Keratinocyte (primary cell): ENCODE measurements at regions not wholly inside any gene's neighbourhood (a gene's known extent, or its start where the extent isn't known, plus 50 kb on each side); places are given as distances from the start of the nearest gene placed in this dataset.

Experiments used
- DNase-seq: peaks from one replicate; pipeline ENCODE4 v3.0.0-alpha.2; 2011; ENCODE audit warnings: low read depth, missing footprints, low spot score
- FAIRE-seq: peaks from 2 replicates; lab custom pipeline; 2011; peaks lifted over from hg19 to GRCh38; lab: Jason Lieb, UNC
- H2AFZ ChIP-seq: 2 replicates; pipeline ENCODE4 v1.6.0; 2012; ENCODE audit warnings: low read length, control low read depth, inconsistent platforms; ENCODE audit not compliant: control insufficient read depth
- H3K27ac ChIP-seq: 2 replicates; pipeline ENCODE4 v1.5.1; 2011; ENCODE audit warnings: low read length; ENCODE audit not compliant: control insufficient read depth, insufficient read depth
- H3K27me3 ChIP-seq: 3 replicates; pipeline ENCODE4 v1.6.0; 2011; ENCODE audit warnings: low read length; ENCODE audit not compliant: control insufficient read depth, insufficient read depth; ENCODE audit errors: extremely low read depth
- H3K36me3 ChIP-seq, 2 experiments: 2 replicates in 1 of 2; 3 replicates in 1 of 2; pipeline ENCODE4 v1.5.1; 2011; ENCODE audit warnings: low read length in 2 of 2, mild to moderate bottlenecking in 1 of 2; ENCODE audit not compliant: control insufficient read depth in 2 of 2, insufficient read depth in 2 of 2; ENCODE audit errors: extremely low read depth in 1 of 2
- H3K4me1 ChIP-seq: 3 replicates; pipeline ENCODE4 v1.5.1; 2011; ENCODE audit warnings: low read length; ENCODE audit not compliant: control insufficient read depth, insufficient read depth; ENCODE audit errors: extremely low read depth
- H3K4me2 ChIP-seq: 3 replicates; pipeline ENCODE4 v1.6.0; 2011; ENCODE audit warnings: low read depth, low read length; ENCODE audit not compliant: control insufficient read depth, insufficient read depth; ENCODE audit errors: extremely low read depth
- H3K4me3 ChIP-seq, 3 experiments: fragments of 200-600 bp in 1 of 3; sonication (generic) in 1 of 3; 2 replicates in 2 of 3; 3 replicates in 1 of 3; pipeline ENCODE4 v1.5.1; 2011 to 2016; ENCODE audit warnings: low read length in 3 of 3, mild to moderate bottlenecking in 3 of 3, control low read depth in 2 of 3, inconsistent platforms in 1 of 3, low read depth in 1 of 3, mixed read lengths in 1 of 3, mixed run types in 1 of 3, moderate library complexity in 1 of 3; ENCODE audit not compliant: control insufficient read depth in 2 of 3, insufficient read depth in 2 of 3; ENCODE audit errors: extremely low read depth in 1 of 3
- H3K79me2 ChIP-seq: 2 replicates; pipeline ENCODE4 v1.6.0; 2012; ENCODE audit warnings: low read length; ENCODE audit not compliant: control insufficient read depth, insufficient read depth
- H3K9ac ChIP-seq: 3 replicates; pipeline ENCODE4 v1.6.0; 2011; ENCODE audit warnings: low read length; ENCODE audit not compliant: control insufficient read depth, insufficient read depth; ENCODE audit errors: extremely low read depth
- H3K9me1 ChIP-seq: 3 replicates; pipeline ENCODE4 v1.6.0; 2011; ENCODE audit warnings: low read length; ENCODE audit not compliant: control insufficient read depth, insufficient read depth; ENCODE audit errors: extremely low read depth
- H3K9me3 ChIP-seq: 2 replicates; pipeline ENCODE4 v1.5.1; 2012; ENCODE audit warnings: low read depth, low read length; ENCODE audit not compliant: control insufficient read depth
- H4K20me1 ChIP-seq: 3 replicates; pipeline ENCODE4 v1.6.0; 2011; ENCODE audit warnings: low read length; ENCODE audit not compliant: control insufficient read depth, insufficient read depth; ENCODE audit errors: extremely low read depth
- EZH2 ChIP-seq: IDR thresholded peaks from one replicate; pipeline ENCODE4 v1.6.1; 2012; ENCODE audit warnings: inconsistent platforms, mild to moderate bottlenecking, low read length, moderate library complexity
- dilution Hi-C: fragments of 300-500 bp; cut with MboI; formaldehyde crosslinking; loops from one replicate; pipeline ENCODE4 v1.7.0; 2020; ENCODE audit warnings: low sequenced_read_pairs; ENCODE audit not compliant: extremely low pct_ligation_motif_present
- TF ChIP-seq, protein P1 (sequence below), 3 experiments: IDR thresholded peaks in 1 of 3; conservative IDR thresholded peaks in 1 of 3; optimal IDR thresholded peaks in 1 of 3; 2 replicates in 2 of 3; 3 replicates in 1 of 3; pipeline versions ENCODE3 to v1.5.1; 2011; ENCODE audit warnings: low read length in 3 of 3, mild to moderate bottlenecking in 3 of 3, moderate library complexity in 2 of 3, control low read depth in 1 of 3, inconsistent platforms in 1 of 3; ENCODE audit not compliant: insufficient read depth in 2 of 3; ENCODE audit errors: extremely low read depth in 1 of 3

DNA sequence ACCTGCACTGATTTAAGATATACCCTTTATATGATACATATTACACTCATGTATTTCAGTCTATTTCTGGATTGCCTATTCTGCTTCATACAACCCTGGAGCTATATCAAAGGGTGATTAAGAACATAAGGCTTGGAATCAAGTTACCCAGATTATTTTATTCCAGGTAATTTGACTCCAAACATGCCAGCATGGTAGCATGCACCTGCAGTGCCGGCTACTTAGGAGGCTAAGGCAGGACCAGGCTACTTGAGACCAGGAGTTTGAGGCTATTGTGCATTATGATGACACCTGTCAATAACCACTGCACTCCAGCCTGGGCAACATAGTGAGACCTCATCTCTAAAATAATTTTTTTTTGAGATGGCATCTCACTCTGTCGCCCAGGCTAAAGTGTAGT, 50.4 kb upstream of the NEO1 start:
- Histone ChIP-seq H3K9me1 (no peaks in the 10 kb centered on the region), H4K20me1 (no peaks in the 10 kb centered on the region), H3K4me2 (no peak overlapping the region), H3K4me1 (peaks cover 21% of the 10 kb centered on the region), H3K79me2 (no peaks in the 10 kb centered on the region), H3K27ac (no peak overlapping the region), H3K9ac (no peak overlapping the region), H3K36me3 (no peaks in the 10 kb centered on the region), H2AFZ (no peak overlapping the region), H3K4me3 (no peak overlapping the region), H3K9me3 (no peaks in the 10 kb centered on the region), H3K27me3 (no peaks in the 10 kb centered on the region)
- TF ChIP-seq, protein P1, sequence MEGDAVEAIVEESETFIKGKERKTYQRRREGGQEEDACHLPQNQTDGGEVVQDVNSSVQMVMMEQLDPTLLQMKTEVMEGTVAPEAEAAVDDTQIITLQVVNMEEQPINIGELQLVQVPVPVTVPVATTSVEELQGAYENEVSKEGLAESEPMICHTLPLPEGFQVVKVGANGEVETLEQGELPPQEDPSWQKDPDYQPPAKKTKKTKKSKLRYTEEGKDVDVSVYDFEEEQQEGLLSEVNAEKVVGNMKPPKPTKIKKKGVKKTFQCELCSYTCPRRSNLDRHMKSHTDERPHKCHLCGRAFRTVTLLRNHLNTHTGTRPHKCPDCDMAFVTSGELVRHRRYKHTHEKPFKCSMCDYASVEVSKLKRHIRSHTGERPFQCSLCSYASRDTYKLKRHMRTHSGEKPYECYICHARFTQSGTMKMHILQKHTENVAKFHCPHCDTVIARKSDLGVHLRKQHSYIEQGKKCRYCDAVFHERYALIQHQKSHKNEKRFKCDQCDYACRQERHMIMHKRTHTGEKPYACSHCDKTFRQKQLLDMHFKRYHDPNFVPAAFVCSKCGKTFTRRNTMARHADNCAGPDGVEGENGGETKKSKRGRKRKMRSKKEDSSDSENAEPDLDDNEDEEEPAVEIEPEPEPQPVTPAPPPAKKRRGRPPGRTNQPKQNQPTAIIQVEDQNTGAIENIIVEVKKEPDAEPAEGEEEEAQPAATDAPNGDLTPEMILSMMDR (optimal IDR thresholded peaks at IDR 0.05 in 1 of 3, IDR thresholded peaks at IDR 0.05 in 1 of 3, conservative IDR thresholded peaks at IDR 0.05 in 1 of 3; ENCODE audit: extremely low read depth in 1 of 3, insufficient read depth in 2 of 3, low read length in 3 of 3): no peak
- no peak for TF ChIP-seq EZH2
- FAIRE-seq (no peak), DNase-seq (no peak)
- dilution Hi-C loops: no loop called here

DNA sequence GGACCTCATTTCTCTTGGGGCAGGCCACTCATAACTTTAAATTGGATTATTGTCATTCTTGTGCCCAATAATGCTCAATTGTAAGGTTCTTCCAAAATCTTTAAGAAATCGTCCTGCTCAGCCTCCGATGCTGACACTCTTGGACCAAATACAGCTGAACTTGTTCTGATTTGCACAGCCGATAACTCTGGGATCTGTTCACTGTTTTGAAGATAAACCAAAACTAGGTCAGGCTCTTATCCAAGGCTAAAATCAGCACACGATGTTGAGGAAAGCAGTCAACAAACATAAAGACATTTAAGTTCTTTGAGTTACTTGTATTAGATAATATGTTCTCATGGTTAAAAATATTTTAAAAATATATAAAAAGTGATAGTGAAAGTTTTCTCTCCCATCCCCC, 52.0 kb upstream of the NEO1 start:
- Histone ChIP-seq H3K4me2 (peak overlapping the region; percentile 6), H3K4me1 (peaks cover 21% of the 10 kb centered on the region), H3K27me3 (no peaks in the 10 kb centered on the region), H2AFZ (no peak overlapping the region), H3K9me1 (no peaks in the 10 kb centered on the region), H3K9ac (no peak overlapping the region), H3K27ac (no peak overlapping the region), H4K20me1 (no peaks in the 10 kb centered on the region), H3K79me2 (no peaks in the 10 kb centered on the region), H3K36me3 (no peaks in the 10 kb centered on the region), H3K9me3 (no peaks in the 10 kb centered on the region), H3K4me3 (no peak overlapping the region)
- DNase-seq (no peak), FAIRE-seq (peak; percentile 13)
- dilution Hi-C loops: no loop called here
- TF ChIP-seq, protein P1 (optimal IDR thresholded peaks at IDR 0.05 in 1 of 3, IDR thresholded peaks at IDR 0.05 in 1 of 3, conservative IDR thresholded peaks at IDR 0.05 in 1 of 3; ENCODE audit: extremely low read depth in 1 of 3, insufficient read depth in 2 of 3, low read length in 3 of 3): no peak
- no peak for TF ChIP-seq EZH2
